ENCODE measurements at regions not wholly inside any gene's neighbourhood (a gene's known extent, or its start where the extent isn't known, plus 50 kb on each side); places are given as distances from the start of the nearest gene placed in this dataset.

DNA sequence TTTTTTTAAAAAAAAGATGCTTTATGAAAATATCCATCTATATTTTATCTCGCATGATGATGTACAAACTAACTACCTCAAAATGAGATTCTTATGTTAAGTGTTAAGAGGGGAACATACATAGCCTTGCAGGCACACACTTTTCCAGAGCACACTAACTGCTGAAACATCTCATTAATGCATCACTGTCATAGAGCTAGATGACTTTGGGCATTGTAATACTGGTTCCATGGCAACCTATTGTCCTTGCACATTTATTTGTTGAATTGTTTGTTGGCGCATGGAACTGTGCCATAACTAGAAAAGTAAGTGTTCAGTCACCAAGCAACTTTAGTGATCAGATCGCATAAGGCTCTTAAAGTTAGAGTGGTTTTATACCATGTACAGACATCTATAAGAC is 348.3 kb downstream of the GALC start:
- TF ChIP-seq POLR2A (IDR thresholded peaks at IDR 0.05): no peak
- TF ChIP-seq, protein P1, sequence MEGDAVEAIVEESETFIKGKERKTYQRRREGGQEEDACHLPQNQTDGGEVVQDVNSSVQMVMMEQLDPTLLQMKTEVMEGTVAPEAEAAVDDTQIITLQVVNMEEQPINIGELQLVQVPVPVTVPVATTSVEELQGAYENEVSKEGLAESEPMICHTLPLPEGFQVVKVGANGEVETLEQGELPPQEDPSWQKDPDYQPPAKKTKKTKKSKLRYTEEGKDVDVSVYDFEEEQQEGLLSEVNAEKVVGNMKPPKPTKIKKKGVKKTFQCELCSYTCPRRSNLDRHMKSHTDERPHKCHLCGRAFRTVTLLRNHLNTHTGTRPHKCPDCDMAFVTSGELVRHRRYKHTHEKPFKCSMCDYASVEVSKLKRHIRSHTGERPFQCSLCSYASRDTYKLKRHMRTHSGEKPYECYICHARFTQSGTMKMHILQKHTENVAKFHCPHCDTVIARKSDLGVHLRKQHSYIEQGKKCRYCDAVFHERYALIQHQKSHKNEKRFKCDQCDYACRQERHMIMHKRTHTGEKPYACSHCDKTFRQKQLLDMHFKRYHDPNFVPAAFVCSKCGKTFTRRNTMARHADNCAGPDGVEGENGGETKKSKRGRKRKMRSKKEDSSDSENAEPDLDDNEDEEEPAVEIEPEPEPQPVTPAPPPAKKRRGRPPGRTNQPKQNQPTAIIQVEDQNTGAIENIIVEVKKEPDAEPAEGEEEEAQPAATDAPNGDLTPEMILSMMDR (IDR thresholded peaks at IDR 0.05): no peak

All from adrenal gland (tissue), 5 donors.